WERI-Rb-1 (cell line): ENCODE measurements at regions not wholly inside any gene's neighbourhood (a gene's known extent, or its start where the extent isn't known, plus 50 kb on each side); places are given as distances from the start of the nearest gene placed in this dataset.
A peak's percentile ranks its signal among the peaks of the same experiment; 100 is the strongest.
"Not testable (repeated sequence)": the region's sequence is repeated elsewhere in the genome, so short reads cannot be mapped to it uniquely, and the experiment has no call there.

Experiments used
- DNase-seq: peaks from one replicate; pipeline ENCODE4 v3.0.0-alpha.2; 2020
- H3K27ac ChIP-seq: fragments of 250-450 bp; sonication (Bioruptor Pico); 2 replicates; pipeline ENCODE4 v1.5.1; 2020; ENCODE audit warnings: mild to moderate bottlenecking, moderate library complexity
- H3K27me3 ChIP-seq: fragments of 250-450 bp; sonication (Bioruptor Pico); 2 replicates; pipeline ENCODE4 v1.5.1; 2021; ENCODE audit warnings: mild to moderate bottlenecking, low read depth, moderate library complexity; ENCODE audit not compliant: insufficient read depth, severe bottlenecking
- H3K36me3 ChIP-seq: fragments of 250-450 bp; sonication (Bioruptor Pico); 2 replicates; pipeline ENCODE4 v1.5.1; 2020; ENCODE audit warnings: mild to moderate bottlenecking, moderate library complexity
- H3K4me3 ChIP-seq: 2 replicates; pipeline ENCODE4 v1.5.1; 2011; ENCODE audit warnings: low read depth, mild to moderate bottlenecking, control low read depth, low read length
- H3K9me3 ChIP-seq: fragments of 250-450 bp; sonication (Bioruptor Pico); 2 replicates; pipeline ENCODE4 v1.5.1; 2021; ENCODE audit warnings: mild to moderate bottlenecking, moderate library complexity; ENCODE audit not compliant: severe bottlenecking
- TF ChIP-seq, protein P1 (sequence below): IDR thresholded peaks from 2 replicates; pipeline ENCODE4 v1.5.1; 2011; ENCODE audit warnings: low read depth, mild to moderate bottlenecking, control low read depth, inconsistent platforms, low read length

DNA sequence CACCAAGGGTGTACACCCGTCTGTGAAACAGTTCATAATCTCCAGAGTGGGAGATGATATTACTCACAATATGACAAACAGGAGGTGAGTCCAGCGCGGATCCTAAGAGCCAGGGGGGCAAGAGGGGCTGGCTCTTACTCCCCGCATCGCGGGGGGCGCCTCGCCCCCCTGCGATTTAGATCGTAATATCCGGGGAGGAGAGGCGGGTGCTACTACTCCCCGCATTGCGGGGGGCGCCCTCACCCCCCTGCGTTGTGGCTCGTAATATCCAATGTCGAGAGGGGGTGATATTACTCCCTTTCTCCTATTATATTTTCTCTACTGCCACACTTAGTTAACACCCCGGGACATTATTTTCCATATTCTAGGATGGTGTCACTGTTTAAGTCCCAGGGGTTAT, 131.9 kb downstream of the ADRA2C start:
- DNase-seq = no peak
- TF ChIP-seq, protein P1, sequence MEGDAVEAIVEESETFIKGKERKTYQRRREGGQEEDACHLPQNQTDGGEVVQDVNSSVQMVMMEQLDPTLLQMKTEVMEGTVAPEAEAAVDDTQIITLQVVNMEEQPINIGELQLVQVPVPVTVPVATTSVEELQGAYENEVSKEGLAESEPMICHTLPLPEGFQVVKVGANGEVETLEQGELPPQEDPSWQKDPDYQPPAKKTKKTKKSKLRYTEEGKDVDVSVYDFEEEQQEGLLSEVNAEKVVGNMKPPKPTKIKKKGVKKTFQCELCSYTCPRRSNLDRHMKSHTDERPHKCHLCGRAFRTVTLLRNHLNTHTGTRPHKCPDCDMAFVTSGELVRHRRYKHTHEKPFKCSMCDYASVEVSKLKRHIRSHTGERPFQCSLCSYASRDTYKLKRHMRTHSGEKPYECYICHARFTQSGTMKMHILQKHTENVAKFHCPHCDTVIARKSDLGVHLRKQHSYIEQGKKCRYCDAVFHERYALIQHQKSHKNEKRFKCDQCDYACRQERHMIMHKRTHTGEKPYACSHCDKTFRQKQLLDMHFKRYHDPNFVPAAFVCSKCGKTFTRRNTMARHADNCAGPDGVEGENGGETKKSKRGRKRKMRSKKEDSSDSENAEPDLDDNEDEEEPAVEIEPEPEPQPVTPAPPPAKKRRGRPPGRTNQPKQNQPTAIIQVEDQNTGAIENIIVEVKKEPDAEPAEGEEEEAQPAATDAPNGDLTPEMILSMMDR = no peak
- no peaks in the 10 kb centered on the region for H3K36me3 ChIP-seq
- no peaks in the 10 kb centered on the region for H3K27me3 ChIP-seq
- H3K9me3 ChIP-seq = no peaks in the 10 kb centered on the region
- H3K27ac ChIP-seq = no peak overlapping the region
- H3K4me3 ChIP-seq = no peak overlapping the region

DNA sequence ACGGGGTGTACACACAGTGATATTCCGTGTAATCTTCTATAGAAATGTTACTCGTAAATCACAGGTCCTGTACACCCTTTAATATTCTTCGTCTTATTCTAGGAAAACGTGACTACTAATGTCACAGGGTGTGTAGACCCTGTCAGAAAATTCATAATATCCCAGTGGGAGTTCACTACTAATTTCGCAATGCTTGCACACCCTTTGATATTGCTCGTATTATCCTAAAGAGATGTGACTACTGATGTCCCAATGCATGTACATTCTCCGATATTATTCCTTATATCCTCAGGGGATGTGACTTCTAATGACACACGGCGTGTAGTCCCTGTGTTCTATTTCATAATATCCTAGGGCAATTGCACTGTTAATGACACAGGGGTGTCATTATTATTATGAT, 132.7 kb downstream of the ADRA2C start:
- not testable (repeated sequence) for DNase-seq, H3K36me3 ChIP-seq, H3K9me3 ChIP-seq, H3K27ac ChIP-seq, H3K4me3 ChIP-seq, H3K27me3 ChIP-seq

DNA sequence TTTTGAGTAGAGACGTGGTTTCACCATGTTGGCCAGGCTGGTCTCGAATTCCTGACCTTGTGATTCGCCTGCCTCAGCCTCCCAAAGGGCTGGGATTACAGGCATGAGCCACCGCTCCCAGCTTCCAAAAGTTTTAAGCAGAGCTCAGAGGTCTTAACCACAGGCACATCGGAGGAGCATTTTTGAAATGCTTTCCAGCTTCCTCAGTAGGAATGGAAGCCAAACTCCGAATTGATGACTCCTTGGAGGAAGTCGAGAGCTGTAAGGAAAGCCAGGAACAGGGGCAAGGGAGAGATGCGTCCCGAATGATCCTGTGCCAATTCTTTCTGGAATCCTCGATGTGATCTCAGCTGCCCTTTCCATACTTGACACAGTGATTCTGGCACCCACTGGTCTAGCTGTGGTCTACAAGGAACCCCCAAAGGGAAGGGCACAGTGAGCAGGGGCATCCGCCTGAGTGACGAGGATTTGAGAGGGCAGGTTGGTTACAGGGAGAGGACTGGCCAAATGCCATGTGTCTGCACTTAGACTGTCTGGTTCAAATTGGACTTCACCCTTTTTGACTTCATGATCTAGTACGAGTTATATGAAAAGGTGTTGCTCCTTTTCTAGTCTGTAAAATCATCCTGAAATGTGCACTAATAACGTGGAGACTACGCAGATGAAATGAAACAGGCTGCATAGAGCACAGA, 138.2 kb downstream of the ADRA2C start:
- not testable (repeated sequence) for H3K36me3 ChIP-seq, DNase-seq, H3K9me3 ChIP-seq, H3K27me3 ChIP-seq, H3K27ac ChIP-seq, H3K4me3 ChIP-seq

DNA sequence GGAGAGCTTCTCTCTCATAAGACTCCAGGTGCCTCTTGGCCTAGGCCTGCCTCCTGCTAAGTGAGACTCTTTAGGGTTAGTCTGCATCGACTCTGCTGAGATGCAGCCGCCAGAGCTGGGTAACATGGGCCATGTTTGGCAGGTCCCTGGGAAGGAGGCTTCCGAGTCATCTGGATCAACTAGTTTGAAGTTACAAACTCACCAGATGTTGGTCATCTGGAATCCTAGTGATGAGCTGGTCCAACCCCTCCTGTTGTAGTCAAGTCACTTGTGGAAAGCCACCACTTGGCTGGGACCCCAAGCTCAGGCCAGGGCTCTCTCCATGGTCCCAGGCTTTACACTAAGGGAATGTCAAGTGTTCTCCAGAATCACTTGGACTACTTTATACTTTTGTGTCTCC, 143.4 kb downstream of the ADRA2C start:
- not testable (repeated sequence) for H3K9me3 ChIP-seq, H3K27ac ChIP-seq, H3K4me3 ChIP-seq, H3K27me3 ChIP-seq, DNase-seq, H3K36me3 ChIP-seq

DNA sequence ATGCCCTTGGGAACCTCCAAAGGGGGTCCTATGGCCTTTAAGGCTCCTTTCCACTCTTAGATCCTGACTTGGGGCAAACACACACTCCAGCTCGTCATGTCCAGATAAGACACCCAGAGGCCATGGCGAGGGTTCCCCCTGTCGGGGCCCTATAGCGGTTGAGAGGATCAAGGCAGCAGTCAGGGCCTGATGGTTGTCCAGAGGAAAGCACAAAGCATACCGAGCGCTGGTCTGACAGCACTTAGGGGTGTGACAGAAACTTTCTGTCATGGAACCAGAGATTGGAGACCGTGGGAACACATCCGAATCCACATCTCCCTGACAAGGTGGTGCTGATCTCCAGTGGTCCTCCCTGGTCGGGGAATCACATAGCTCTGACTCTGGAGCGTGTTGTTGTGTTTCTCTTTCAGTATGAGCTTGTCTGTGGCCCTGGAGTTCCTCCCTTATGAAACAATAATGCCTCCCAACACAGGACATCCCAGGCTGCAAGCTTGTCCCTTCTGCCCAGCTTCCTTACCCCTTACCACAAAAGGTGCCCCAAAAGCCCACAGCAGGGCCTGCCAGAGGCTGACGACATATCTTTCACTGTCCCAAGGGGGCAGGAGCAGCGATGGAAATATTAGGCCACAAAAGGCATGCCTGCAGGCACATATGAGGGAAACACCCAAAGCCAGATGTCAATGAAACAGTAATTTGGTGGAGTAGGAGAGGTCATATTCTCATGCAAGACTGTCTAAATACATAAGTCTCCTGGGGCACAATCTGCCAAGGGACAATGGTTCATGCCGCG, 144.2 kb downstream of the ADRA2C start:
- not testable (repeated sequence) for H3K9me3 ChIP-seq, DNase-seq, H3K4me3 ChIP-seq, H3K27ac ChIP-seq, H3K36me3 ChIP-seq, H3K27me3 ChIP-seq

DNA sequence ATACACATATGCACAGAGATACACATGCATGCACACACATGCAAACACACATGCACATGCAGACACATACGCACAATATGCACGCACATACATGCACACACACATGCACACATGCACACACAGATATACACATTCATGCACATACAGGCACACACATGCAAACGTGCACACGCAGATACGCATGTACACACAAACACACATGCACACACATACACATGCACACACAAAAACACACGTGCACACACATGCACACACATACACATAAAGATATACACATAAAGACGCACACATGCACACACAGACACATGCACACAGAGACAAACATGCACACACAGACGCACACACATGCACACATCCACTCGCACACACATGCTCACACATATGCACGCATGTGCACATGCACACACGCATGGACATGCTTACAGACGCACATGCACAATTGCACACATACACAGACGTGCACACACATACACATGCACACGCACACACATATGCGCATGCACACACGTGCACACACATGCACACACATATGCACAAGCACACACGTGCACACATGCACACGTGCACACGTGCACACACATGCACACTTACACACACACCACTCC, 145.2 kb downstream of the ADRA2C start:
- no peak for DNase-seq

DNA sequence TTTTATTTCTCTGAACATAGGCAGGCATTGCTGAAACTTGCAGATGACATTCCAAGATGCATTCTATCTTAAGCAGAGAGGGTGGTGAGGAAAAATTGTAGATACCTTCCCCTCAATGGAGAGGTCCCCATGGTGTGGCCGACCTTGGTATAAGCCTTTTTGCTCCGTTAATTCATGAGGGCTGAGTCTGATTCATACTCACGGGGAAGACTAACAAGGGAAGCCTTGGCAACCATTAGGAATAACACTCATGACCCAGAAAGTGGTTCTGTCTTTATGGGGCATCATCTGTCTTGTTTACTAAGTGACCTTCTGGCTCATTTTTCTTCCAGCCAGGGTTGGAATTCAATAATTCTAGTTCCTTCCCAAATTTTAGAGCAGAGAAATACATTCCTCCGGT, 148.3 kb downstream of the ADRA2C start:
- not testable (repeated sequence) for DNase-seq, H3K27me3 ChIP-seq, H3K4me3 ChIP-seq, H3K9me3 ChIP-seq, H3K36me3 ChIP-seq, H3K27ac ChIP-seq

More for the DNA sequence above, 145.2 kb downstream of the ADRA2C start:
- H3K9me3 ChIP-seq = no peaks in the 10 kb centered on the region
- TF ChIP-seq, protein P1 = no peak
- no peak overlapping the region for H3K27ac ChIP-seq
- H3K27me3 ChIP-seq = no peaks in the 10 kb centered on the region
- no peaks in the 10 kb centered on the region for H3K36me3 ChIP-seq
- H3K4me3 ChIP-seq = no peak overlapping the region

DNA sequence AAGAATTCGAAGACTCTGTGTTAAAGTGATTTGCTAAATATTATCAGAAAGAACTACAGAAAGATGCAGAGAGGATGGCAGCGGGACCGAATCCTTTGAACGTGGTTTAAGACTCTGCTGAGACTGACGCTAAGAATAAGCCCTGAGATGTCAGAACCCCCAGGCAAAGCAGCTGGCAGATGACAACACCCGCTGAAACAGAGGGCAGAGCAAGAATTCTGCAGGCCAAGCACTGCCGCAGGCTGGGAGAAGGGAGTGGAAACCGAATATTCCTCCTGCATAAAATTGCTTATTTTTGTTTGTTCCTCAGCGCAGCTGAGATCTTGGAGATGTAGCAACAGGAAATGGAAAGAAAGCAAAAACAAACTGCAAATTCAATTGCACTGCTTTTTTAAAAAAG, 153.3 kb downstream of the ADRA2C start:
- H3K27me3 ChIP-seq, DNase-seq, H3K27ac ChIP-seq, H3K36me3 ChIP-seq, H3K4me3 ChIP-seq, H3K9me3 ChIP-seq: not testable (repeated sequence)

DNA sequence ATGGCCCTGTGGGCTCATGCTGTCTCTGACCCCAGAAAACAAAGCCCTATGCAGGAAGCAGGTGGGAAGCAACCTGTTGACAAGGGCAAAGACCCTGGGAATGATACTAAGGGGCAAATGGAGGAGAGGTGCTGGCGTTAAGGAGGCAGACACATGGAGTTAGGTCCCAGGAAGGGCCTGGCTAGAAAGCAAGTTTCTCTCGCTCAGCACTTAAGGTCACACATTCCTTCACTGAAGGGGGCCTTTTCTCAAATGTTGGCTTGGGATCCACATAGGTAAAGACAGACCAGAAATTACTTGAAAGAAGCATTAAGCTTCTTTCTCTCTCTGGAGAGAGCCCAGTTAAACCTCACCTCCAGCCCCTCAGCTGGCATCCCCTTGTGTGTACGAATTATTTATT, 155.7 kb downstream of the ADRA2C start:
- H3K9me3 ChIP-seq, H3K27ac ChIP-seq, H3K27me3 ChIP-seq, H3K36me3 ChIP-seq, H3K4me3 ChIP-seq, DNase-seq: not testable (repeated sequence)

DNA sequence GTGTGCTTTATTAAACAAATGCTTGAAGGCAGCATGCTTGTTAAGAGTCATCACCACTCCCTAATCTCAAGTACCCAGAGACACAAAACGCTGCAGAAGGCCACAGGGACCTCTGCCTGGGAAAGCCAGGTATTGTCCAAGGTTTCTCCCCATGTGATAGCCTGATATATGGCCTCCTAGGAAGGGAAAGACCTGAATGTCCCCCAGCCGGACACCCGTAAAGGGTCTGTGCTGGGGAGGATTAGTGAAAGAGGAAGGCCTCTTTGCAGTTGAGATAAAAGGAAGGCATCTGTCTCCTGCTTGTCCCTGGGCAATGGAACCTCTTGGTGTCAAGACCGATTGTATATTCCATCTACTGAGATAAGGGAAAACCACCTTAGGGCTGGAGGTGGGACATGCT, 159.7 kb downstream of the ADRA2C start:
- DNase-seq = peak; percentile 50
- not testable (repeated sequence) for H3K36me3 ChIP-seq, H3K4me3 ChIP-seq, H3K27me3 ChIP-seq, H3K9me3 ChIP-seq
- peak overlapping the region; percentile 17; the same call in 1 of the 2 replicates for H3K27ac ChIP-seq

DNA sequence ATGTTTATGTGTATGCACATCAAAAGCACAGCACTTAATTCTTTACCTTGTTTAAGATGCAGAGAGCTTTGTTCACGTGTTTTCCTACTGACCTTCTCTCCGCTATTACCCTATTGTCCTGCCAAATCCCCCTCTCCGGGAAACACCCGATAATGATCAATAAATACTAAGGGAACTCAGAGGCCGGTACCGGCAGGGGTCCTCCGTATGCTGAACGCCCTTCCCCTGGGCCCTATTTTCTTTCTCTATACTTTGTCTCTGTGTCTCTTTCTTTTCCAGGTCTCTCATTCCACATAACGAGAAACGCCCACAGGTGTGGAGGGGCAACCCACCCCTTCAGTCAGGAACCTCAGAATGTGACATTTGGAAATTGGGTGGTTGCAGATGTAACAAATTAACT, 160.1 kb downstream of the ADRA2C start:
- H3K9me3 ChIP-seq, H3K27me3 ChIP-seq, H3K36me3 ChIP-seq, H3K4me3 ChIP-seq, DNase-seq: not testable (repeated sequence)
- H3K27ac ChIP-seq = peak overlapping the region; percentile 17; the same call in 1 of the 2 replicates

DNA sequence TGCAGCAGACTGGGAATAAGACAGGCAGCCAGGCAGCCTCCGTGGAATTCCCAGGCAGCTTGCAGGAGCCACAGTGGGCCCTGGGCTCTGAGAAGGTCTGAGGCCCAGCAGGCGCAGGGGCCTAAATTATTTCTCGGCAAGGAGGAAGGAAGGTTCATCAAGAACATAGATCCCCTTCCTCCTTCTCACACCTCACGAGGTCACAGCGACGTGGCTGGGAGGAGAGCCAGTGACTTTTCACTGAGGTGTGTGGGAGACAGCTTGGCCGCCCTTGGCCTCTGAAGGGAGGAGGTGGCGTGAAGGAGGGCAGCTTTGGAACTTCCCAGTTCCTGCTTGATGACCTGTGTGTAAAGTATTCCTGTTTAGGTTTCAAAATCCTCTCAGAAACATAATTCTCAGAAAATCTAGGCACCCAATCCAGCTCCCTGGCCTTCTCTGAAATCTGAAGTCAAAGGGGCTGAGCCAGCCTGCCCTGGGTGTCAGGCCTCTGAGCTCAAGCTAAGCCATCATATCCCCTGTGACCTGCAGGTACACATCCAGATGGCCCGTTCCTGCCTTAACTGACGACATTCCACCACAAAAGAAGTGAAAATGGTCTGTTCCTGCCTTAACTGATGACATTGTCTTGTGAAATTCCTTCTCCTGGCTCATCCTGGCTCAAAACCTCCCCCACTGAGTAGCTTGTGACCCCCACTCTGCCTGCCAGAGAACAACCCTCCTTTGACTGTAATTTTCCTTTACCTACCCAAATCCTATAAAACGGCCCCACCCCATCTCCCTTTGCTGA, 161.0 kb downstream of the ADRA2C start:
- DNase-seq, H3K27me3 ChIP-seq, H3K4me3 ChIP-seq, H3K27ac ChIP-seq, H3K9me3 ChIP-seq, H3K36me3 ChIP-seq: not testable (repeated sequence)
